GM19452 (cell line): ENCODE measurements at regions not wholly inside any gene's neighbourhood (a gene's known extent, or its start where the extent isn't known, plus 50 kb on each side); places are given as distances from the start of the nearest gene placed in this dataset.

Source experiments
- ATAC-seq: cut with Tn5 transposase; IDR thresholded peaks from one replicate; pipeline ENCODE4 v1.9.1; 2021; ENCODE audit not compliant: unreplicated experiment

DNA sequence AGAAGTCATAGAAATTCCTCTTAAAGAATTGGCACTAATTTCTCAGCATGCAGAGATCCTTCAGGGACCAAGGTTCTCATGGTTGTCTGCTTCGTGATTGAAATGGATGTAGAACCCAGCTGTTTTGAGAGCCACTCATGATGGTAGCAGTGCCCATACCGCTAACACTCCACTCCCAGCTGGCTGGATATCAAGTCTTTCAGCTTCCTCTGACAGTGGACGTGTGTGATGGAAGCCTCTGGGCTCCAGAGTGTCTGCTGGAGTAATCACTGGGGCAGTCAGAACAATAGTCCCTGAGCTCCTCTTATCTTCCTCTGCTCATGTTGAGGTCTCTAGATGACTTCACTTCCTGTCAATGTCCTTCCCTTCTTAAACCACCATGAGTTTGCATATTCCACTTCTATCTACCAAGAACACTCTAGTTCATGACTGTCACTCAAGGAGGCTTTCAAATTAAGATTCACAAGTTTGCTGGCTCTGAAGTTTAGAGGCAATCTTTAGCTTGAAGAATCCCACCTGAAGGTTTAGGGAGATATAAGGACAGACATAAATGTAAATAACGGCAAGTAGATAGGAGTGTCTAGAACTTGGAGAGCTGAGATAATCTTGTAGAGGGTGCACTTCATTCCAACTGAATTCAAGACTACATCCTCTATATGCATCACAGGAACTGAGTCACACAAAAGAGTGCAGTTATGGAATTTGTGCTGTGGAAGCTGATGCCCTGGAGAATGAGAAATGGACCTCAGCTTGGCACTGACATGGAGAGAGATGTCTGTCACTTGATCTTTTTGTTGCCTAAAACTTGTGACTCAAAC, 64.5 kb upstream of the WDR1 start:
- ATAC-seq = peak; percentile 96

GRCh38 chr4:10180603-10180926, 64.0 kb upstream of the WDR1 start:
- no peak for ATAC-seq

- ATAC-seq = no peak
These were observed 63.5 kb upstream of the WDR1 start for GRCh38 chr4:10179957-10180602.

DNA sequence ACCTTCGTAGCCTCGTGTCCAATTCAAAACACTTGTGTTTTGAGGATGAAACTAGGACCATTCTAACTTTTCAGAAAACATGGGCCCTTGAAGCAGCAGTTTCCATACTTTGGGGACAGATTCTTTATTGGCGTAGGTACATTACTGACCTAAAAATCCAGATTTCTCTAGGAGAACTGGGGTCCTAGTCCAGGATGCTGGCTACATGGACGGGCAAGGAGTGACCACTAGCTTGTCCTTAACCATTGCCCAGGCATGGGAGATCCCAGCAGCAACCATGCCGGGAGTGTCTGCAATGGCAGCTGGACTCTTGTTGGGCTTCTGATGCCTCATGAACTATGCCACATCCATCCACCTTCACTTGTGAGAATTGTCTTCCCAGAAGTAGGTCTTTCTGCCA, 62.2 kb upstream of the WDR1 start:
- ATAC-seq = no peak

- ATAC-seq = no peak
These were observed 59.0 kb upstream of the WDR1 start for GRCh38 chr4:10175626-10176025.

GRCh38 chr4:10173754-10174749, 57.5 kb upstream of the WDR1 start:
- ATAC-seq = no peak

DNA sequence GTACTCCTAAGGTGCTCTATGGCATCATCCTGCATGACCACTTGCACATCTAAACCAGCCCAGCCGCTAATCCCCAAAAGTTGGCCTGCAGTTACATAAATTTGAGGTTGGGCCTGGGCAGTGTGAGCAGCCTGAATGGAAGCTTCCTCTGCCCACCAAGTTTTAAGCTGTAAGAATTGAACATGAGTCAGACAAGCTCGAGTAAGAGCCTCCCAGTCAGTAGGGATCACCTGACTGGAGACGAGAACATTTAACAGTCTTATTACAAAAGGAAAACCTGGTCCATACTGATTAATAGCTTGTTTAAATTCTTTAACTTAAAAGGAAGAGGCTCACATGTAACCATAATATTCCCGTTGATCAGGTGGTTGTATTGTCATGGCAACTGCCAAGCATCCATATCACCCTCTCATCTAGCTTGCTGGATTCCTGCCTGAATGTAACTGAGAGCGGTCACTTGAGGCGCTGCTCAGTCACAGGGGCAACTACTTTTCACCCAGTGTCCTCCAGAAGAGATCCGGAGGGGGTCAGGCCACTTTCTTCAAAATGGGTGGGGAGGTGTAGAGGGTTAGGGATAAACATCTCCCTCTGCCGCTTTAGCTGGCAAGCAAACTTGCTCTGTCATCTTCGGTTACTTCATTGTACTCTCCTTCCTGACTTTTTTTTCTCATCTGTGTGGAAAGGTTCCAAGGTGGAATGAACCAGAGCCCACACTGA, 56.6 kb upstream of the WDR1 start:
- ATAC-seq = no peak

DNA sequence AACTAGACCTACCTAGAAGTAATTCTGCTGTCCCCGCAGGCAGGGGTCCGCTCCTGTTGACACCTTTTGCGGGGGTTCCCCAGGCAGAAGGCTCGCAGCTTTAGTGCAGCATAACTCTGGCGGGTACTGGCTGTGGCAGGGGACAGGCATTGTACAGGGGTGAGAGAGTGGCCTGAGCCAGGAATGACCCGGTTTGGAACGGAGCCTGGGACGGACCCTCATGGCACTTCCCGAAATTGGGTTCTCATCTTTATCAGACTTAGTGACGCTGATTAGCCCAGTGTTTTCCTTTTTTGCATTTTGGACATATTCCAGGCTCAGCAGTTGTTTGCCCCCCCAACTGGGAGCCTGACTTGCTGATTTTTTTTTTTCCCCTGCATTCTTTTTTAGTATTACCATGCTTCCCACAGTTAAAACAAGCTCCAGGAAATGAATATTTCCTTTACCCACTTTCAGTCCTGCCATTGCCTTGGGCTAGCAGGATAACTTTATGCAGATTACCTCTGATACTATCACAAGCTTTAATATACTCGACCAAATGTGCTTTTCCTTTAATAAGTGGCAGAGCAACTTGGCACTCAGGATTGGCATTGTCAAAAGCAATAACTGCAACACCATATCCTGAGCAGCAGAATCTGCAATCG, 55.8 kb upstream of the WDR1 start:
- no peak for ATAC-seq

DNA sequence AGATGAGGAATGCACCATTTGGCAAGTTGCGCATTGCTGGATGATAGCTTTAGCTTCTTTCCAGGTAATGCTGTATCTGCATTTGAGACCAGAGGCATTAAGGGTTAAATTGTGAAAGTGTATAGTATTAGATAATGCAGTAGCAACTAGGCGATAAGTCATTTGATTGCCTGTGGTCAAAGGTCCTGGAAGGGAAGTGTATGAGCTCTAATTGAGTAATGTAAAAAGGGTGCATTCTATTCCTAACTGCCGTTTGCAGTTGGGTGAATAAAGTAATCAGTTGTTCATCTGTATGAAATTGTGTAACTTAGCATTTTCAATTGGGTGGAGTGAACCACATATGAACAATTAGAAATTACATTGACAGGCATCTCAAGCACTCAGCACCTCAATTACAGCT, 54.5 kb upstream of the WDR1 start:
- no peak for ATAC-seq

GRCh38 chr4:10169839-10170387, 53.3 kb upstream of the WDR1 start:
- no peak for ATAC-seq

GRCh38 chr4:10168151-10168550, 51.6 kb upstream of the WDR1 start:
- no peak for ATAC-seq

DNA sequence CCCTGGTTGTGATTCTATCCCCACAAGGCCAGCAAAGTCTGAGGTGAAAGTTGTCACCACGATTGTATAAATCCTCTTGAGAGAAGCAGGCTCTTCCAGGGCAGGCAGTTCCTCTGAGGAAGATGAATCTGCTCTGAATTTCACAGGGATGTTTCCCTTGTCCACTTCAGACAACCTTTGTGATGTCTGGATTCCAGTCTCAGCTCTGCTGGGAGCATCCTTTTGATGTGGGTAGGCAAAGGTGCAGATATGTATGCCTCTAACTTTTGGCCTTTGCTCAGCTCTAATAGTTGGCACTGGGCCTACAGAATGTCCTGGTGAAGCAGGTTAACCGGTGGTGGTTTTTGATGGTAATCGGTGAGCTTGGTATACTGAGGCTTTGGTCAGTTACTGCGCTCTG, 50.6 kb upstream of the WDR1 start:
- no peak for ATAC-seq
